GM06990 (cell line): ENCODE measurements at regions not wholly inside any gene's neighbourhood (a gene's known extent, or its start where the extent isn't known, plus 50 kb on each side); places are given as distances from the start of the nearest gene placed in this dataset.

Experiments
- DNase-seq: peaks from one replicate; pipeline ENCODE4 v3.0.0-alpha.2; 2011; ENCODE audit not compliant: insufficient read length; ENCODE audit errors: extremely low read depth
- H3K27me3 ChIP-seq: replicated peaks from 2 replicates; pipeline ENCODE4 v1.6.0; 2011; ENCODE audit warnings: low read length; ENCODE audit not compliant: control insufficient read depth, insufficient read depth
- H3K36me3 ChIP-seq: 2 replicates; pipeline ENCODE4 v1.5.1; 2011; ENCODE audit warnings: low read length; ENCODE audit not compliant: control insufficient read depth, insufficient read depth
- H3K4me3 ChIP-seq: replicated peaks from 2 replicates; pipeline ENCODE4 v1.5.1; 2011; ENCODE audit warnings: low read depth, mild to moderate bottlenecking, control low read depth, low read length
- CTCF ChIP-seq: IDR thresholded peaks from 2 replicates; pipeline ENCODE4 v1.5.1; 2011; ENCODE audit warnings: low read length, control low read depth, mild to moderate bottlenecking, inconsistent platforms; ENCODE audit not compliant: insufficient read depth, poor library complexity, severe bottlenecking

GRCh38 chr7:13189668-13190067 is 502.2 kb downstream of the ARL4A start:
- H3K4me3 ChIP-seq = no peak overlapping the region
- no peak for DNase-seq
- H3K36me3 ChIP-seq = no peaks in the 10 kb centered on the region
- H3K27me3 ChIP-seq = no peaks in the 10 kb centered on the region
- no peak for TF ChIP-seq CTCF

GRCh38 chr7:13197501-13197900 is 510.1 kb downstream of the ARL4A start:
- Histone ChIP-seq H3K36me3 (no peaks in the 10 kb centered on the region), H3K27me3 (no peaks in the 10 kb centered on the region), H3K4me3 (no peak overlapping the region)
- TF ChIP-seq CTCF = no peak
- DNase-seq = no peak

GRCh38 chr7:13198036-13198435 is 510.6 kb downstream of the ARL4A start:
- Histone ChIP-seq H3K36me3 (no peaks in the 10 kb centered on the region), H3K4me3 (no peak overlapping the region), H3K27me3 (no peaks in the 10 kb centered on the region)
- TF ChIP-seq CTCF = no peak
- no peak for DNase-seq

- no peak for DNase-seq
- TF ChIP-seq CTCF = no peak
- no peaks in the 10 kb centered on the region for H3K27me3 ChIP-seq
- no peak overlapping the region for H3K4me3 ChIP-seq
- H3K36me3 ChIP-seq = no peaks in the 10 kb centered on the region
Measured at GRCh38 chr7:13198727-13199126, 511.3 kb downstream of the ARL4A start.

- TF ChIP-seq CTCF = no peak
- no peak for DNase-seq
Measured at GRCh38 chr7:13201628-13202027, 514.2 kb downstream of the ARL4A start.

GRCh38 chr7:13217768-13218167 is 530.3 kb downstream of the ARL4A start:
- no peak for DNase-seq
- no peaks in the 10 kb centered on the region for H3K36me3 ChIP-seq

More at GRCh38 chr7:13201628-13202027, 514.2 kb downstream of the ARL4A start:
- Histone ChIP-seq H3K36me3 (no peaks in the 10 kb centered on the region), H3K27me3 (no peaks in the 10 kb centered on the region), H3K4me3 (no peak overlapping the region)

More at GRCh38 chr7:13217768-13218167, 530.3 kb downstream of the ARL4A start:
- Histone ChIP-seq H3K4me3 (no peak overlapping the region), H3K27me3 (no peaks in the 10 kb centered on the region)
- TF ChIP-seq CTCF = no peak
